ENCODE measurements at regions not wholly inside any gene's neighbourhood (a gene's known extent, or its start where the extent isn't known, plus 50 kb on each side); places are given as distances from the start of the nearest gene placed in this dataset.

- TF ChIP-seq ZNF274 (IDR thresholded peaks at IDR 0.05; ENCODE audit: low read depth, low read length) (no peak), RAD21 (IDR thresholded peaks at IDR 0.05; ENCODE audit: low read depth) (no peak), MAX (IDR thresholded peaks at IDR 0.05) (no peak), CEBPB (IDR thresholded peaks at IDR 0.05; ENCODE audit: low read depth) (no peak), SIN3A (IDR thresholded peaks at IDR 0.05; ENCODE audit: low read depth) (no peak), ZFX (IDR thresholded peaks at IDR 0.05) (no peak), POLR2AphosphoS5 (IDR thresholded peaks at IDR 0.05; ENCODE audit: low read depth, low read length) (no peak)
Observed at GRCh38 chr9:108012405-108012804, 522.8 kb upstream of the KLF4 start (continued).

- H3K4me2 ChIP-seq (ENCODE audit: low read length), result no peak overlapping the region
- no peaks in the 10 kb centered on the region for H4K20me1 ChIP-seq (ENCODE audit: insufficient read depth)
- TF ChIP-seq EZH2 (IDR thresholded peaks at IDR 0.05) (no peak), ATF3 (IDR thresholded peaks at IDR 0.05) (no peak), TCF7L2 (IDR thresholded peaks at IDR 0.05; ENCODE audit: borderline replicate concordance, extremely low read depth, insufficient read depth, insufficient read length) (no peak), ZFX (IDR thresholded peaks at IDR 0.05) (no peak), MAX (IDR thresholded peaks at IDR 0.05) (no peak)
- DNase-seq (ENCODE audit: low read depth, low spot score) (no peak), ATAC-seq (no peak)
- no peaks in the 10 kb centered on the region for H3K27me3 ChIP-seq (ENCODE audit: insufficient read depth, low read length)
- CTCF ChIA-PET, result no interaction called here
- no peaks in the 10 kb centered on the region for H3K9me2 ChIP-seq (ENCODE audit: insufficient read depth)
- H3K27ac ChIP-seq (ENCODE audit: low read depth, low read length), result peak overlapping the region; percentile 82; the same call in 1 of the 2 replicates
- intact Hi-C loops (cut with micrococcal nuclease), result loop anchor here (5.0 kb wide), 2 partner anchors 269 to 564 kb away; no protein-coding TSS in a partner anchor
- H3K79me2 ChIP-seq (ENCODE audit: insufficient read depth, low read length), result no peaks in the 10 kb centered on the region
- RAD21 ChIA-PET (ENCODE audit: low non-redundant PET in 1 of 2, low total read pairs in 2 of 2, uncharacterized antibody in 2 of 2, unreplicated experiment in 2 of 2), result no interaction called here
- POLR2A ChIA-PET, result no interaction called here
- peaks cover 39 to 54% of the 10 kb centered on the region in 2 experiments for H3K4me1 ChIP-seq (ENCODE audit: control insufficient read depth in 1 of 2, insufficient read depth in 2 of 2, low read length in 2 of 2)
- no peak overlapping the region for H3K9ac ChIP-seq (ENCODE audit: low read length)
- no peak overlapping the region for H3K4me3 ChIP-seq (replicated peaks in 1 of 2; ENCODE audit: low read depth in 1 of 2, low read length in 2 of 2)
- H3K9me3 ChIP-seq (ENCODE audit: control insufficient read depth in 1 of 2, insufficient read depth in 1 of 2, low read depth in 1 of 2, low read length in 2 of 2), result no peaks in the 10 kb centered on the region
- no peak overlapping the region for H2AFZ ChIP-seq (ENCODE audit: low read depth, low read length, poor library complexity, severe bottlenecking)
- BruUV-seq (replicated peaks), result no TSS peak
- no peaks in the 10 kb centered on the region for H3K36me3 ChIP-seq (ENCODE audit: control insufficient read depth in 1 of 2, insufficient read depth in 2 of 2, low read length in 2 of 2)
Observed at GRCh38 chr9:108003526-108003925, 514.0 kb upstream of the KLF4 start.

Data from HCT116 (cell line).